Astrocyte of the spinal cord (primary cell): ENCODE measurements at regions not wholly inside any gene's neighbourhood (a gene's known extent, or its start where the extent isn't known, plus 50 kb on each side); places are given as distances from the start of the nearest gene placed in this dataset.

Experiments
- DNase-seq: peaks from one replicate; pipeline ENCODE4 v3.0.0; 2011; ENCODE audit warnings: low read depth, low spot score
- H3K4me3 ChIP-seq: 2 replicates; pipeline ENCODE4 v1.5.1; 2011; ENCODE audit warnings: low read depth, mild to moderate bottlenecking, low read length, moderate library complexity
- CTCF ChIP-seq: IDR thresholded peaks from 2 replicates; pipeline ENCODE4 v1.5.1; 2012; ENCODE audit warnings: low read depth, mild to moderate bottlenecking, low read length, inconsistent platforms
- in situ Hi-C: cut with HindIII; loops from 2 replicates; pipeline ENCODE4 v1.10.0; 2017; ENCODE audit warnings: low sequenced_read_pairs

GRCh38 chr3:132180337-132180791 is 136.8 kb upstream of the ACP3 start:
- DNase-seq = peak; percentile 76
- H3K4me3 ChIP-seq = no peak overlapping the region
- in situ Hi-C loops = no loop called here
- TF ChIP-seq CTCF = peak; percentile 53

GRCh38 chr3:132183811-132184210 is 133.4 kb upstream of the ACP3 start:
- in situ Hi-C loops = no loop called here
- DNase-seq = no peak
- TF ChIP-seq CTCF = no peak
- H3K4me3 ChIP-seq = no peak overlapping the region

GRCh38 chr3:132187746-132188145 is 129.5 kb upstream of the ACP3 start:
- TF ChIP-seq CTCF = no peak
- no peak overlapping the region for H3K4me3 ChIP-seq
- in situ Hi-C loops = no loop called here
- DNase-seq = no peak

- TF ChIP-seq CTCF = no peak
- no peak overlapping the region for H3K4me3 ChIP-seq
- DNase-seq = no peak
- in situ Hi-C loops = no loop called here
Observed at GRCh38 chr3:132189601-132190000, 127.6 kb upstream of the ACP3 start.

GRCh38 chr3:132196113-132196512 is 121.1 kb upstream of the ACP3 start:
- in situ Hi-C loops = no loop called here
- no peak overlapping the region for H3K4me3 ChIP-seq
- no peak for TF ChIP-seq CTCF
- DNase-seq = no peak

- TF ChIP-seq CTCF = no peak
- no peak overlapping the region for H3K4me3 ChIP-seq
- in situ Hi-C loops = no loop called here
- no peak for DNase-seq
Observed at GRCh38 chr3:132198516-132198915, 118.7 kb upstream of the ACP3 start.

GRCh38 chr3:132199451-132199850 is 117.8 kb upstream of the ACP3 start:
- in situ Hi-C loops = no loop called here
- H3K4me3 ChIP-seq = no peak overlapping the region
- no peak for TF ChIP-seq CTCF
- DNase-seq = no peak
